K562 (cell line): ENCODE measurements at regions not wholly inside any gene's neighbourhood (a gene's known extent, or its start where the extent isn't known, plus 50 kb on each side); places are given as distances from the start of the nearest gene placed in this dataset.

Experiments used
- ATAC-seq: fragments of 200-7000 bp; cut with Tn5 transposase; 3 replicates; pipeline ENCODE4 v1.9.1; 2020; ENCODE audit warnings: moderate library complexity
- BruUV-seq: library from RNA; stranded (reverse); fragments of 400-500 nt; replicated peaks from 2 replicates; lab custom pipeline; 2021; lab: Mats Ljungman, UMichigan
- CTCF ChIA-PET: fragments of 300-600 bp; formaldehyde crosslinking; extraction: SDS; loops from one replicate; lab custom pipeline; 2021; ENCODE audit warnings: low intra/inter-chr PET ratio; lab: Yijun Ruan, JAX
- POLR2A ChIA-PET: fragments of 300-600, 350-650 bp; sonication (Branson Sonifier 250); formaldehyde crosslinking; extraction: SDS; loops from one replicate; lab custom pipeline; 2021; ENCODE audit warnings: antibody characterized with exemption, inconsistent platforms; lab: Yijun Ruan, JAX
- DNase-seq, 4 experiments: peaks; one replicate each; pipeline versions ENCODE4 v3.0.0 to v3.0.0-alpha.2; 2011 to 2018; ENCODE audit warnings: low spot score in 3 of 4, mixed read lengths in 3 of 4; ENCODE audit errors: extremely low read depth in 1 of 4
- FAIRE-seq: peaks from 2 replicates; lab custom pipeline; 2011; peaks lifted over from hg19 to GRCh38; lab: Jason Lieb, UNC
- H2AFZ ChIP-seq: 2 replicates; pipeline ENCODE4 v1.6.0; 2011; ENCODE audit warnings: low read depth, low read length, control low read depth, inconsistent platforms
- H3K27ac ChIP-seq: fragments of 200-600 bp; 3 replicates; pipeline ENCODE4 v1.8.0; 2011; ENCODE audit warnings: low read depth, mild to moderate bottlenecking, control low read depth, inconsistent platforms, low read length, moderate library complexity, mixed read lengths; ENCODE audit errors: extremely low read depth
- H3K27me3 ChIP-seq, 2 experiments: fragments of 300-600 bp in 1 of 2; 2 replicates in 1 of 2; 3 replicates in 1 of 2; pipeline versions ENCODE4 v1.6.0 to v1.8.0; 2011; ENCODE audit warnings: inconsistent platforms in 2 of 2, low read length in 2 of 2, mild to moderate bottlenecking in 1 of 2, mixed read lengths in 1 of 2, moderate library complexity in 1 of 2; ENCODE audit not compliant: control insufficient read depth in 2 of 2, insufficient read depth in 2 of 2
- H3K36me3 ChIP-seq: fragments of 300-600 bp; 3 replicates; pipeline ENCODE4 v1.8.0; 2011; ENCODE audit warnings: mild to moderate bottlenecking, low read length, inconsistent platforms; ENCODE audit not compliant: control insufficient read depth, insufficient read depth
- H3K4me1 ChIP-seq, 2 experiments: fragments of 200-600 bp in 1 of 2; replicated peaks in 1 of 2; 2 replicates in 1 of 2; 3 replicates in 1 of 2; pipeline versions ENCODE4 v1.5.1 to v1.8.0; 2011; ENCODE audit warnings: inconsistent platforms in 2 of 2, low read length in 2 of 2, mild to moderate bottlenecking in 1 of 2, mixed read lengths in 1 of 2, moderate library complexity in 1 of 2; ENCODE audit not compliant: control insufficient read depth in 2 of 2, insufficient read depth in 2 of 2
- H3K4me2 ChIP-seq: 2 replicates; pipeline ENCODE4 v1.6.1; 2011; ENCODE audit warnings: low read length, control low read depth, inconsistent platforms, mixed read lengths; ENCODE audit not compliant: insufficient read depth
- H3K4me3 ChIP-seq: fragments of 200-600 bp; sonication (generic), shearing (Covaris generic); 2 replicates; pipeline ENCODE4 v1.5.1; 2016; ENCODE audit warnings: control low read depth, inconsistent platforms
- H3K79me2 ChIP-seq: fragments of 200-600 bp; 3 replicates; pipeline ENCODE4 v1.8.0; 2011; ENCODE audit warnings: low read length, inconsistent platforms; ENCODE audit not compliant: control insufficient read depth, insufficient read depth
- H3K9ac ChIP-seq, 2 experiments: 2 replicates each; pipeline versions ENCODE4 v1.6.0 to v1.6.1; 2011; ENCODE audit warnings: low read depth in 2 of 2, low read length in 2 of 2, control low read depth in 1 of 2, inconsistent platforms in 1 of 2, mild to moderate bottlenecking in 1 of 2, mixed read lengths in 1 of 2; ENCODE audit not compliant: insufficient read depth in 1 of 2
- H3K9me1 ChIP-seq: one replicate; pipeline ENCODE4 v1.6.0; 2011; ENCODE audit warnings: inconsistent platforms, mild to moderate bottlenecking, low read length, moderate library complexity; ENCODE audit not compliant: control insufficient read depth, insufficient read depth
- H3K9me3 ChIP-seq: replicated peaks from 2 replicates; pipeline ENCODE4 v1.5.1; 2011; ENCODE audit warnings: low read depth, low read length, inconsistent platforms; ENCODE audit not compliant: control insufficient read depth, insufficient read depth
- H4K20me1 ChIP-seq: replicated peaks from 2 replicates; pipeline ENCODE4 v1.6.1; 2011; ENCODE audit warnings: low read length, inconsistent platforms, mixed read lengths; ENCODE audit not compliant: control insufficient read depth, insufficient read depth
- BMI1 ChIP-seq: fragments of 150-350 bp; IDR thresholded peaks from 2 replicates; pipeline ENCODE4 v1.6.1; 2014; ENCODE audit warnings: low read length
- EHMT2 ChIP-seq: fragments of 450-650 bp; IDR thresholded peaks from 2 replicates; pipeline ENCODE4 v1.6.1; 2018; ENCODE audit warnings: antibody characterized with exemption
- GTF2F1 ChIP-seq: IDR thresholded peaks from 2 replicates; pipeline ENCODE4 v1.6.1; 2011; ENCODE audit warnings: low read depth, low read length, improper control_type of control experiment
- HMGXB4 ChIP-seq: sonication (generic); formaldehyde crosslinking; IDR thresholded peaks from 2 replicates; pipeline ENCODE4 v1.8.1; 2023; ENCODE audit warnings: mild to moderate bottlenecking, missing genetic modification reagents
- KDM4B ChIP-seq, 2 experiments: fragments of 450-650 bp in 1 of 2; sonication (generic) in 1 of 2; IDR thresholded peaks; 2 replicates each; pipeline ENCODE4 v1.6.1; 2016 to 2017; ENCODE audit warnings: borderline replicate concordance in 2 of 2, antibody characterized with exemption in 1 of 2, low read depth in 1 of 2, mild to moderate bottlenecking in 1 of 2
- MEIS2 ChIP-seq: fragments of 450-650 bp; IDR thresholded peaks from 2 replicates; pipeline ENCODE4 v1.6.1; 2014; ENCODE audit warnings: mild to moderate bottlenecking; ENCODE audit not compliant: partially characterized antibody
- TBL1XR1 ChIP-seq, 2 experiments: IDR thresholded peaks; 2 replicates each; pipeline ENCODE4 v1.6.1; 2012; ENCODE audit warnings: improper control_type of control experiment in 2 of 2, low read length in 2 of 2, mild to moderate bottlenecking in 1 of 2
- U2AF1 ChIP-seq: fragments of 200-400 bp; formaldehyde crosslinking; optimal IDR thresholded peaks from 2 replicates; pipeline ENCODE3; 2017; ENCODE audit warnings: mild to moderate bottlenecking, low read depth, low read length, moderate library complexity
- ZBED1 ChIP-seq: IDR thresholded peaks from 2 replicates; pipeline ENCODE4 v1.6.1; 2014
- ZNF407 ChIP-seq: fragments of 450-650 bp; IDR thresholded peaks from 2 replicates; pipeline ENCODE4 v1.6.1; 2016; ENCODE audit warnings: low read depth
- ZNF436 ChIP-seq: fragments of 250-450, 450-650 bp; sonication (Bioruptor Pico); formaldehyde crosslinking; IDR thresholded peaks from 2 replicates; pipeline ENCODE4 v1.7.0; 2020; ENCODE audit warnings: mild to moderate bottlenecking
- WGBS: fragments of 100-300 bp; shearing (Covaris generic); methylation state at CpG from one replicate; pipeline ENCODE4 v1.1.6; 2016; ENCODE audit warnings: low coverage, mixed read lengths; ENCODE audit not compliant: insufficient coverage; ENCODE audit errors: missing lambda C conversion rate; 5-methylcytosine and 5-hydroxymethylcytosine counted together
- in situ Hi-C: fragments of 300-500 bp; cut with MboI; formaldehyde crosslinking; loops from 4 replicates; pipeline ENCODE4 v1.15.0; 2018; ENCODE audit warnings: inconsistent platforms, mixed read lengths
- intact Hi-C: fragments of 100-400 bp; cut with micrococcal nuclease; formaldehyde crosslinking; loops from 2 replicates; pipeline ENCODE4 v1.14.2; 2022
- TF ChIP-seq, protein P1 (sequence below): sonication (generic); formaldehyde crosslinking; IDR thresholded peaks from 2 replicates; pipeline ENCODE4 v1.9.0; 2022; ENCODE audit warnings: mild to moderate bottlenecking, missing genetic modification reagents

DNA sequence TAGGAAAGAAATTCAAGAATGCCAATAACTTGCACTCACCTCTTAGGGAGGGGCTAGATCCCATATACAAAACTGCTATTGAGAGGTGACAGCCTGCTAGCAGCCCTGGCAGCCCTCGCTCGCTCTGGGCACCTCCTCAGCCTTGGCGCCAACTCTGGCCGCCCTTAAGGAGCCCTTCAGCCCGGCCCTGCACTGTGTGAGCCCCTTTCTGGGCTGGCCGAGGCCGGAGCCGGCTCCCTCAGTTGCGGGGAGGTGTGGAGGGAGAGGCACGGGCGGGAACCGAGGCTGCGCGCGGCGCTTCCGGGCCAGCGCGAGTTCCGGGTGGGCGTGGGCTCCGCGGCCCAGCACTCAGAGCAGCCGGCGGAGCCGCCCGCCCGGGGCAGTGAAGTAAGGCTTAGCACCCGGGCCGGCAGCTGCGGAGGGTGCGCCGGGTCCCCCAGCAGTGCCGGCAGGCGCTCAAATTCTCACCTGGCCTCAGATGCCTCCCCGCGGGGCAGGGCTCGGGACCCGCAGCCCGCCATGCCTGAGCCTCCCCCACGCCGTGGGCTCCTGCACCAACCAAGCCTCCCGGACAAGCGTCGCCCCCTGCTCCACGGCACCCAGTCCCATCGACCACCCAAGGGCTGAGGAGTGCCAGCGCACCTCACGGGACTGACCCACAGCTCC, 329.9 kb downstream of the FAM181B start:
- DNase-seq (no peak), ATAC-seq (no peak), FAIRE-seq (no peak)
- no peak overlapping the region for H3K9ac ChIP-seq
- no peak overlapping the region for H3K4me2 ChIP-seq
- no peaks in the 10 kb centered on the region for H4K20me1 ChIP-seq
- POLR2A ChIA-PET, result no interaction called here
- no peaks in the 10 kb centered on the region for H3K79me2 ChIP-seq
- H3K4me3 ChIP-seq, result no peak overlapping the region
- H3K27ac ChIP-seq, result no peak overlapping the region
- H3K27me3 ChIP-seq, result no peaks in the 10 kb centered on the region
- no TSS peak for BruUV-seq
- WGBS, result under 1% methylated on average over 47 of the region's 49 CpGs
- H3K4me1 ChIP-seq, result no peaks in the 10 kb centered on the region
- no peaks in the 10 kb centered on the region for H3K9me1 ChIP-seq
- H3K9me3 ChIP-seq, result no peaks in the 10 kb centered on the region
- no peak overlapping the region for H2AFZ ChIP-seq
- CTCF ChIA-PET, result no interaction called here
- intact Hi-C loops (no loop called here), in situ Hi-C loops (no loop called here)
- H3K36me3 ChIP-seq, result no peaks in the 10 kb centered on the region
- TF ChIP-seq HMGXB4 (no peak), GTF2F1 (no peak), KDM4B (IDR thresholded peaks at IDR 0.05; ENCODE audit: borderline replicate concordance in 2 of 2, low read depth in 1 of 2) (no peak), ZNF407 (no peak), ZNF436 (CRISPR knock-in tag) (no peak), BMI1 (no peak), U2AF1 (no peak), ZBED1 (no peak), EHMT2 (no peak), TBL1XR1 (IDR thresholded peaks at IDR 0.05; ENCODE audit: low read length in 2 of 2) (no peak), MEIS2 (no peak)
- TF ChIP-seq, protein P1, sequence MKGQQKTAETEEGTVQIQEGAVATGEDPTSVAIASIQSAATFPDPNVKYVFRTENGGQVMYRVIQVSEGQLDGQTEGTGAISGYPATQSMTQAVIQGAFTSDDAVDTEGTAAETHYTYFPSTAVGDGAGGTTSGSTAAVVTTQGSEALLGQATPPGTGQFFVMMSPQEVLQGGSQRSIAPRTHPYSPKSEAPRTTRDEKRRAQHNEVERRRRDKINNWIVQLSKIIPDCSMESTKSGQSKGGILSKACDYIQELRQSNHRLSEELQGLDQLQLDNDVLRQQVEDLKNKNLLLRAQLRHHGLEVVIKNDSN (CRISPR knock-in tag), result no peak
